HCT116 (cell line): ENCODE measurements at regions not wholly inside any gene's neighbourhood (a gene's known extent, or its start where the extent isn't known, plus 50 kb on each side); places are given as distances from the start of the nearest gene placed in this dataset.

ENCODE experiments used
- ATAC-seq: fragments of 200-7000 bp; cut with Tn5 transposase; 2 replicates; pipeline ENCODE4 v1.9.1; 2020; ENCODE audit warnings: mild to moderate bottlenecking, moderate library complexity
- BruUV-seq: library from RNA; stranded (reverse); fragments of 400-500 nt; replicated peaks from 2 replicates; lab custom pipeline; 2021; lab: Mats Ljungman, UMichigan
- CTCF ChIA-PET: fragments of 300-600 bp; sonication (Branson Sonifier 250); formaldehyde crosslinking; loops from one replicate; lab custom pipeline; 2021; ENCODE audit warnings: antibody characterized with exemption; lab: Charles Lee
- POLR2A ChIA-PET: fragments of 300-600, 350-600 bp; sonication (Branson Sonifier 250); formaldehyde crosslinking; loops from one replicate; lab custom pipeline; 2021; ENCODE audit warnings: antibody characterized with exemption; lab: Charles Lee
- RAD21 ChIA-PET, 2 experiments: fragments of 300-600 bp; sonication (Branson Sonifier 250); formaldehyde crosslinking; loops; one replicate each; lab custom pipeline; 2023; ENCODE audit warnings: low total read pairs in 2 of 2; ENCODE audit not compliant: uncharacterized antibody in 2 of 2, unreplicated experiment in 2 of 2, low non-redundant PET in 1 of 2; lab: Charles Lee
- DNase-seq: peaks from one replicate; pipeline ENCODE4 v3.0.0-alpha.2; 2010; ENCODE audit warnings: low read depth, low spot score
- H2AFZ ChIP-seq: fragments of 200-600 bp; shearing (Covaris generic), sonication (generic); 2 replicates; pipeline ENCODE4 v1.6.1; 2017; ENCODE audit warnings: low read depth, mixed run types, mixed read lengths, antibody characterized with exemption, low read length; ENCODE audit not compliant: poor library complexity, severe bottlenecking
- H3K27ac ChIP-seq: 2 replicates; pipeline ENCODE4 v1.5.1; 2012; ENCODE audit warnings: low read depth, low read length
- H3K27me3 ChIP-seq: fragments of 200-600 bp; sonication (generic); 2 replicates; pipeline ENCODE4 v1.6.1; 2016; ENCODE audit warnings: mixed run types, low read length, mixed read lengths; ENCODE audit not compliant: insufficient read depth
- H3K36me3 ChIP-seq, 2 experiments: fragments of 200-500 bp in 1 of 2; fragments of 200-600 bp in 1 of 2; sonication (Bioruptor generic) in 1 of 2; sonication (generic) in 1 of 2; 2 replicates each; pipeline versions ENCODE4 v1.5.1 to v1.6.1; 2014 to 2016; ENCODE audit warnings: low read length in 2 of 2, inconsistent platforms in 1 of 2, mixed read lengths in 1 of 2, mixed run types in 1 of 2; ENCODE audit not compliant: insufficient read depth in 2 of 2, control insufficient read depth in 1 of 2
- H3K4me1 ChIP-seq, 2 experiments: fragments of 200-600 bp in 1 of 2; sonication (generic) in 1 of 2; 2 replicates each; pipeline versions ENCODE4 v1.5.1 to v1.6.1; 2012 to 2017; ENCODE audit warnings: low read length in 2 of 2, inconsistent platforms in 1 of 2, mild to moderate bottlenecking in 1 of 2, mixed read lengths in 1 of 2, mixed run types in 1 of 2, moderate library complexity in 1 of 2; ENCODE audit not compliant: insufficient read depth in 2 of 2, control insufficient read depth in 1 of 2
- H3K4me2 ChIP-seq: fragments of 200-600 bp; sonication (generic); 2 replicates; pipeline ENCODE4 v1.6.1; 2017; ENCODE audit warnings: mixed run types, low read length, mixed read lengths
- H3K4me3 ChIP-seq, 2 experiments: fragments of 200-600 bp in 1 of 2; sonication (generic) in 1 of 2; replicated peaks in 1 of 2; 2 replicates each; pipeline ENCODE4 v1.5.1; 2011 to 2016; ENCODE audit warnings: low read length in 2 of 2, control low read depth in 1 of 2, low read depth in 1 of 2, mild to moderate bottlenecking in 1 of 2, mixed read lengths in 1 of 2, mixed run types in 1 of 2
- H3K79me2 ChIP-seq: fragments of 200-600 bp; sonication (generic); 2 replicates; pipeline ENCODE4 v1.6.1; 2017; ENCODE audit warnings: mild to moderate bottlenecking, mixed run types, low read length, moderate library complexity, mixed read lengths; ENCODE audit not compliant: insufficient read depth
- H3K9ac ChIP-seq: fragments of 200-600 bp; sonication (generic); 2 replicates; pipeline ENCODE4 v1.6.1; 2016; ENCODE audit warnings: low read length, mixed read lengths
- H3K9me2 ChIP-seq: fragments of 200-600 bp; sonication (generic), shearing (Covaris generic); 2 replicates; pipeline ENCODE4 v1.6.1; 2017; ENCODE audit warnings: mixed run types, mild to moderate bottlenecking, moderate library complexity; ENCODE audit not compliant: insufficient read depth
- H3K9me3 ChIP-seq, 2 experiments: fragments of 200-500 bp in 1 of 2; fragments of 200-600 bp in 1 of 2; sonication (Bioruptor generic) in 1 of 2; sonication (generic) in 1 of 2; 2 replicates each; pipeline ENCODE4 v1.6.1; 2014 to 2017; ENCODE audit warnings: low read length in 2 of 2, mixed read lengths in 2 of 2, inconsistent platforms in 1 of 2, low read depth in 1 of 2, mild to moderate bottlenecking in 1 of 2, mixed run types in 1 of 2, moderate library complexity in 1 of 2; ENCODE audit not compliant: control insufficient read depth in 1 of 2, insufficient read depth in 1 of 2
- H4K20me1 ChIP-seq: fragments of 200-600 bp; sonication (generic), shearing (Covaris generic); 2 replicates; pipeline ENCODE4 v1.6.1; 2017; ENCODE audit warnings: mixed run types, mild to moderate bottlenecking, moderate library complexity; ENCODE audit not compliant: insufficient read depth
- CTCF ChIP-seq, 3 experiments: fragments of 200-600 bp in 1 of 3; sonication (generic) in 1 of 3; IDR thresholded peaks in 2 of 3; conservative IDR thresholded peaks in 1 of 3; 2 replicates each; pipeline ENCODE4 v1.5.1; 2012 to 2017; ENCODE audit warnings: low read depth in 2 of 3, low read length in 2 of 3, antibody characterized with exemption in 1 of 3, borderline replicate concordance in 1 of 3, control low read depth in 1 of 3, mild to moderate bottlenecking in 1 of 3, mixed read lengths in 1 of 3, mixed run types in 1 of 3, moderate library complexity in 1 of 3; ENCODE audit not compliant: insufficient read depth in 1 of 3
- POLR2A ChIP-seq: IDR thresholded peaks from 2 replicates; pipeline ENCODE4 v1.7.0; 2011; ENCODE audit warnings: borderline replicate concordance; ENCODE audit not compliant: insufficient read depth, insufficient read length; ENCODE audit errors: extremely low read depth
- SP1 ChIP-seq: IDR thresholded peaks from 2 replicates; pipeline ENCODE4 v1.6.1; 2012; ENCODE audit warnings: low read depth
- YY1 ChIP-seq: IDR thresholded peaks from 2 replicates; pipeline ENCODE4 v1.6.1; 2011; ENCODE audit warnings: low read length, low read depth, moderate library complexity, mild to moderate bottlenecking; ENCODE audit not compliant: insufficient replicate concordance; ENCODE audit errors: extremely low read depth
- ZBTB33 ChIP-seq: IDR thresholded peaks from 2 replicates; pipeline ENCODE4 v1.6.1; 2011; ENCODE audit warnings: mild to moderate bottlenecking, low read length, moderate library complexity; ENCODE audit not compliant: insufficient replicate concordance; ENCODE audit errors: extremely low read depth
- ZNF274 ChIP-seq: fragments of 200-500 bp; sonication (Bioruptor generic); IDR thresholded peaks from 2 replicates; pipeline ENCODE4 v1.6.1; 2014; ENCODE audit warnings: mild to moderate bottlenecking, low read depth, low read length, inconsistent platforms
- intact Hi-C: fragments of 100-400 bp; cut with micrococcal nuclease; formaldehyde crosslinking; loops from 2 replicates; pipeline ENCODE4 v1.10.0; 2022

- DNase-seq (no peak), ATAC-seq (no peak)
- no peak overlapping the region for H3K27ac ChIP-seq
- TF ChIP-seq ZNF274 (no peak), ZBTB33 (no peak), YY1 (no peak), POLR2A (no peak), SP1 (no peak), CTCF (IDR thresholded peaks at IDR 0.05 in 2 of 3, conservative IDR thresholded peaks at IDR 0.05 in 1 of 3; ENCODE audit: borderline replicate concordance in 1 of 3, insufficient read depth in 1 of 3, low read depth in 2 of 3, low read length in 2 of 3) (no peak)
- no peaks in the 10 kb centered on the region for H3K79me2 ChIP-seq
- ChIA-PET RAD21 (interaction anchor here (0.6 to 3.4 kb wide), 2 partner anchors 185 kb away, joined by 3 to 40 read pairs; no protein-coding TSS in a partner anchor), POLR2A (no interaction called here), CTCF (interaction anchor here (1.0 to 5.3 kb wide), 7 partner anchors 28 to 512 kb away, joined by 3 to 208 read pairs (median 5); no protein-coding TSS in a partner anchor)
- no peaks in the 10 kb centered on the region for H3K36me3 ChIP-seq
- H3K4me3 ChIP-seq = no peak overlapping the region
- peaks cover 8 to 34% of the 10 kb centered on the region in 2 experiments for H3K4me1 ChIP-seq
- H4K20me1 ChIP-seq = no peaks in the 10 kb centered on the region
- H3K9ac ChIP-seq = no peak overlapping the region
- no peaks in the 10 kb centered on the region for H3K9me3 ChIP-seq
- H3K9me2 ChIP-seq = no peaks in the 10 kb centered on the region
- H3K4me2 ChIP-seq = no peak overlapping the region
- no TSS peak for BruUV-seq
- H3K27me3 ChIP-seq = no peaks in the 10 kb centered on the region
- intact Hi-C loops = loop anchor here (10.0 kb wide), 2 partner anchors 371 to 511 kb away; partner anchors contain the start of gene FNBP1L
- H2AFZ ChIP-seq = no peak overlapping the region
Measured at GRCh38 chr1:93815366-93816110, 63.5 kb downstream of the DNTTIP2 start.
